Panc1 (cell line): ENCODE measurements at regions not wholly inside any gene's neighbourhood (a gene's known extent, or its start where the extent isn't known, plus 50 kb on each side); places are given as distances from the start of the nearest gene placed in this dataset.

Experiments
- ATAC-seq: fragments of 200-7000 bp; cut with Tn5 transposase; 2 replicates; pipeline ENCODE4 v1.9.1; 2020; ENCODE audit warnings: mild to moderate bottlenecking, moderate library complexity
- BruUV-seq: library from RNA; stranded (reverse); fragments of 400-500 nt; replicated peaks from 2 replicates; lab custom pipeline; 2021; lab: Mats Ljungman, UMichigan
- CTCF ChIA-PET: fragments of 300-600 bp; sonication (Branson Sonifier 250); formaldehyde crosslinking; loops from one replicate; lab custom pipeline; 2022; ENCODE audit warnings: antibody characterized with exemption; lab: Charles Lee
- POLR2A ChIA-PET: fragments of 300-600 bp; sonication (Branson Sonifier 250); formaldehyde crosslinking; loops from one replicate; lab custom pipeline; 2022; ENCODE audit warnings: antibody characterized with exemption; lab: Charles Lee
- DNase-seq: peaks from one replicate; pipeline ENCODE4 v3.0.0-alpha.2; 2010; ENCODE audit warnings: low read depth, low spot score
- H3K27ac ChIP-seq: 2 replicates; pipeline ENCODE4 v1.5.1; 2011; ENCODE audit warnings: mild to moderate bottlenecking, low read length, inconsistent platforms
- H3K27me3 ChIP-seq: fragments of 200-500 bp; sonication (Bioruptor generic); 2 replicates; pipeline ENCODE4 v1.6.0; 2014; ENCODE audit warnings: low read length, inconsistent platforms; ENCODE audit not compliant: control insufficient read depth, insufficient read depth
- H3K36me3 ChIP-seq: fragments of 200-500 bp; sonication (Bioruptor generic); 2 replicates; pipeline ENCODE4 v1.5.1; 2014; ENCODE audit warnings: inconsistent platforms, mild to moderate bottlenecking, low read length, moderate library complexity; ENCODE audit not compliant: control insufficient read depth, insufficient read depth
- H3K4me1 ChIP-seq: 2 replicates; pipeline ENCODE4 v1.5.1; 2011; ENCODE audit warnings: inconsistent platforms, mild to moderate bottlenecking, low read length, moderate library complexity; ENCODE audit not compliant: control insufficient read depth, insufficient read depth
- H3K4me3 ChIP-seq, 2 experiments: 2 replicates each; pipeline ENCODE4 v1.5.1; 2011 to 2012; ENCODE audit warnings: low read depth in 2 of 2, low read length in 2 of 2, mild to moderate bottlenecking in 2 of 2, inconsistent platforms in 1 of 2, moderate library complexity in 1 of 2
- H3K9me3 ChIP-seq: fragments of 200-500 bp; sonication (Bioruptor generic); 2 replicates; pipeline ENCODE4 v1.5.1; 2014; ENCODE audit warnings: low read depth, mild to moderate bottlenecking, inconsistent platforms, low read length, moderate library complexity; ENCODE audit not compliant: control insufficient read depth, insufficient read depth
- POLR2AphosphoS5 ChIP-seq: IDR thresholded peaks from 2 replicates; pipeline ENCODE4 v1.6.1; 2012; ENCODE audit warnings: mild to moderate bottlenecking, low read depth, low read length, moderate library complexity
- SIN3A ChIP-seq: IDR thresholded peaks from 2 replicates; pipeline ENCODE4 v1.6.1; 2012; ENCODE audit warnings: low read depth, mild to moderate bottlenecking, low read length, moderate library complexity, borderline replicate concordance; ENCODE audit not compliant: insufficient read depth
- TCF7L2 ChIP-seq: IDR thresholded peaks from 2 replicates; pipeline ENCODE4 v1.6.1; 2011; ENCODE audit warnings: mild to moderate bottlenecking, low read depth, low read length, inconsistent platforms
- in situ Hi-C: cut with HindIII; loops from 2 replicates; pipeline ENCODE4 v1.10.0; 2016; ENCODE audit warnings: low sequenced_read_pairs, low pct_unique_long_range_greater_than_20kb
- intact Hi-C: fragments of 100-400 bp; cut with micrococcal nuclease; formaldehyde crosslinking; loops from one replicate; pipeline ENCODE4 v1.10.0; 2022; ENCODE audit not compliant: unreplicated experiment
- TF ChIP-seq, protein P1 (sequence below): fragments of 450-650 bp; IDR thresholded peaks from 2 replicates; pipeline ENCODE4 v1.5.1; 2017; ENCODE audit warnings: mild to moderate bottlenecking
- TF ChIP-seq, protein P2 (sequence below), 2 experiments: IDR thresholded peaks; 2 replicates each; pipeline ENCODE4 v1.6.1; 2011 to 2012; ENCODE audit warnings: low read depth in 2 of 2, control low read depth in 1 of 2, low read length in 1 of 2, mild to moderate bottlenecking in 1 of 2, moderate library complexity in 1 of 2; ENCODE audit not compliant: insufficient read depth in 1 of 2

- no peaks in the 10 kb centered on the region for H3K4me1 ChIP-seq
- no peak overlapping the region for H3K4me3 ChIP-seq
- no peak overlapping the region for H3K27ac ChIP-seq
- intact Hi-C loops: no loop called here
- BruUV-seq: no TSS peak
- TF ChIP-seq POLR2AphosphoS5: no peak
- TF ChIP-seq, protein P1, sequence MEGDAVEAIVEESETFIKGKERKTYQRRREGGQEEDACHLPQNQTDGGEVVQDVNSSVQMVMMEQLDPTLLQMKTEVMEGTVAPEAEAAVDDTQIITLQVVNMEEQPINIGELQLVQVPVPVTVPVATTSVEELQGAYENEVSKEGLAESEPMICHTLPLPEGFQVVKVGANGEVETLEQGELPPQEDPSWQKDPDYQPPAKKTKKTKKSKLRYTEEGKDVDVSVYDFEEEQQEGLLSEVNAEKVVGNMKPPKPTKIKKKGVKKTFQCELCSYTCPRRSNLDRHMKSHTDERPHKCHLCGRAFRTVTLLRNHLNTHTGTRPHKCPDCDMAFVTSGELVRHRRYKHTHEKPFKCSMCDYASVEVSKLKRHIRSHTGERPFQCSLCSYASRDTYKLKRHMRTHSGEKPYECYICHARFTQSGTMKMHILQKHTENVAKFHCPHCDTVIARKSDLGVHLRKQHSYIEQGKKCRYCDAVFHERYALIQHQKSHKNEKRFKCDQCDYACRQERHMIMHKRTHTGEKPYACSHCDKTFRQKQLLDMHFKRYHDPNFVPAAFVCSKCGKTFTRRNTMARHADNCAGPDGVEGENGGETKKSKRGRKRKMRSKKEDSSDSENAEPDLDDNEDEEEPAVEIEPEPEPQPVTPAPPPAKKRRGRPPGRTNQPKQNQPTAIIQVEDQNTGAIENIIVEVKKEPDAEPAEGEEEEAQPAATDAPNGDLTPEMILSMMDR: no peak
- TF ChIP-seq, protein P2, sequence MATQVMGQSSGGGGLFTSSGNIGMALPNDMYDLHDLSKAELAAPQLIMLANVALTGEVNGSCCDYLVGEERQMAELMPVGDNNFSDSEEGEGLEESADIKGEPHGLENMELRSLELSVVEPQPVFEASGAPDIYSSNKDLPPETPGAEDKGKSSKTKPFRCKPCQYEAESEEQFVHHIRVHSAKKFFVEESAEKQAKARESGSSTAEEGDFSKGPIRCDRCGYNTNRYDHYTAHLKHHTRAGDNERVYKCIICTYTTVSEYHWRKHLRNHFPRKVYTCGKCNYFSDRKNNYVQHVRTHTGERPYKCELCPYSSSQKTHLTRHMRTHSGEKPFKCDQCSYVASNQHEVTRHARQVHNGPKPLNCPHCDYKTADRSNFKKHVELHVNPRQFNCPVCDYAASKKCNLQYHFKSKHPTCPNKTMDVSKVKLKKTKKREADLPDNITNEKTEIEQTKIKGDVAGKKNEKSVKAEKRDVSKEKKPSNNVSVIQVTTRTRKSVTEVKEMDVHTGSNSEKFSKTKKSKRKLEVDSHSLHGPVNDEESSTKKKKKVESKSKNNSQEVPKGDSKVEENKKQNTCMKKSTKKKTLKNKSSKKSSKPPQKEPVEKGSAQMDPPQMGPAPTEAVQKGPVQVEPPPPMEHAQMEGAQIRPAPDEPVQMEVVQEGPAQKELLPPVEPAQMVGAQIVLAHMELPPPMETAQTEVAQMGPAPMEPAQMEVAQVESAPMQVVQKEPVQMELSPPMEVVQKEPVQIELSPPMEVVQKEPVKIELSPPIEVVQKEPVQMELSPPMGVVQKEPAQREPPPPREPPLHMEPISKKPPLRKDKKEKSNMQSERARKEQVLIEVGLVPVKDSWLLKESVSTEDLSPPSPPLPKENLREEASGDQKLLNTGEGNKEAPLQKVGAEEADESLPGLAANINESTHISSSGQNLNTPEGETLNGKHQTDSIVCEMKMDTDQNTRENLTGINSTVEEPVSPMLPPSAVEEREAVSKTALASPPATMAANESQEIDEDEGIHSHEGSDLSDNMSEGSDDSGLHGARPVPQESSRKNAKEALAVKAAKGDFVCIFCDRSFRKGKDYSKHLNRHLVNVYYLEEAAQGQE (IDR thresholded peaks at IDR 0.05; ENCODE audit: insufficient read depth in 1 of 2, low read depth in 2 of 2, low read length in 1 of 2): no peak
- TF ChIP-seq SIN3A: no peak
- no peak for TF ChIP-seq TCF7L2
- no peaks in the 10 kb centered on the region for H3K36me3 ChIP-seq
- in situ Hi-C loops: no loop called here
- no peaks in the 10 kb centered on the region; the same call in 1 of the 2 replicates for H3K27me3 ChIP-seq
- ATAC-seq (no peak), DNase-seq (no peak)
- ChIA-PET POLR2A (no interaction called here), CTCF (no interaction called here)
- H3K9me3 ChIP-seq: no peaks in the 10 kb centered on the region
Observed at GRCh38 chr12:114275932-114276785, 129.8 kb downstream of the TBX5 start.

DNA sequence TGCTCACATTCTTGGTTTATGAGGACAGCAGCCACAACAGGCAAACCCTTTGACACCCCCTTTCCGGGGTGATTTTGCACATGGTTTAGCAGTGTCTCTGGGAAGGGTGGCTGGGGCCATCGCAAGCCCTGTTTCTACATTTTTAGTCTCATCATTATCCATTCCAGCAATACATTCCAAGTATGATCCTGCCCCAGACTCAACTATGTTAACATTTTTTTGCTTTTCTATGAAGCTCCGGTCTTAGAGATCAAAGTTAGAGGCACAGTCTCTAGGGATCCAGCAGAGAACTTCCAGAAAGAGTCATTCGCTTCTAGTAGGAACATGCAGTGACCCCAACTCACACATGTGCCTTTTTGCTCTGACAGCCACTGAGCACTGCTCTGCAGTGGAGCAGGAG lies 130.9 kb downstream of the TBX5 start:
- in situ Hi-C loops: no loop called here
- BruUV-seq: no TSS peak
- H3K4me3 ChIP-seq: no peak overlapping the region
- intact Hi-C loops: no loop called here
- TF ChIP-seq, protein P2 (IDR thresholded peaks at IDR 0.05; ENCODE audit: insufficient read depth in 1 of 2, low read depth in 2 of 2, low read length in 1 of 2): no peak
- TF ChIP-seq POLR2AphosphoS5 (no peak), TCF7L2 (no peak)
- TF ChIP-seq, protein P1: no peak
- no peaks in the 10 kb centered on the region; the same call in 1 of the 2 replicates for H3K27me3 ChIP-seq
- POLR2A ChIA-PET: no interaction called here
- H3K27ac ChIP-seq: no peak overlapping the region
- no peaks in the 10 kb centered on the region for H3K9me3 ChIP-seq
- H3K36me3 ChIP-seq: no peaks in the 10 kb centered on the region
- DNase-seq (no peak), ATAC-seq (no peak)
- H3K4me1 ChIP-seq: no peaks in the 10 kb centered on the region
- CTCF ChIA-PET: no interaction called here
